Fibroblast of villous mesenchyme (primary cell): ENCODE measurements at regions not wholly inside any gene's neighbourhood (a gene's known extent, or its start where the extent isn't known, plus 50 kb on each side); places are given as distances from the start of the nearest gene placed in this dataset.
A peak's percentile ranks its signal among the peaks of the same experiment; 100 is the strongest.

Source experiments
- DNase-seq: peaks from one replicate; pipeline ENCODE4 v3.0.0-alpha.2; 2010; ENCODE audit warnings: low read depth
- H3K4me3 ChIP-seq: 2 replicates; pipeline ENCODE4 v1.5.1; 2011; ENCODE audit warnings: low read depth, mild to moderate bottlenecking, low read length
- CTCF ChIP-seq: IDR thresholded peaks from 2 replicates; pipeline ENCODE4 v1.5.1; 2012; ENCODE audit warnings: low read depth, mild to moderate bottlenecking, low read length; ENCODE audit not compliant: insufficient read depth

DNA sequence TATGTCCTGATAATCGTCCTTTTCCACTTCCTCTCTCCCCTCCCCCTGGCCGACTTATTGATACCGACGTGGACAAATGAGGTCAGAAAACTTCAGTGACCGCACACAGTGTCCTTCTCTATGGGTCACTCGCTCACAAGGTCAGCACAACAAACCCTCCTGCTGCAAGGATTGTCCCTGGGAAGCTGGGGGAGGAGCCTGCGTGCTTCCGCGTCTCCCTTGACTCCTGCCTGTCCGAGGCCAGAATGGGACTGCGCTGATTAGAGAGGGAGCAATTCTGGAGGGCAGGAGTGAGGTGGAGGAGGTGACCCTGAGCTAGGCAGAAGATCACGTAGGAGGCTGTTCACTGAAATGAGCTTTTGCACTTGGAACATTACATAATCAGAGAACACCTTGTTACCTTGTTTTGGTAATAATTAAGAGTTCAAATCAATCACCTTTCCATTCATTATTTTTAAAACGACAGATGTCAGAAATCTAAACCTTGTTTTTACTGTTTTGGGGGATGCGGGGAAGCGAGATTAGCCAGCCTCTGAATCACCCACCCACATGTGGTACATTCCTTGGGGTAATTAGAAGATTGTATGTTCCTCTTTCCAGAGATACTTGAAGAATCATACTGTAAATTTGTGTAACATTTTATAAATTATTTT lies 70.6 kb downstream of the CTAGE1 start:
- no peak for TF ChIP-seq CTCF
- peak; percentile 56 for DNase-seq
- H3K4me3 ChIP-seq, result peak overlapping the region; percentile 3

DNA sequence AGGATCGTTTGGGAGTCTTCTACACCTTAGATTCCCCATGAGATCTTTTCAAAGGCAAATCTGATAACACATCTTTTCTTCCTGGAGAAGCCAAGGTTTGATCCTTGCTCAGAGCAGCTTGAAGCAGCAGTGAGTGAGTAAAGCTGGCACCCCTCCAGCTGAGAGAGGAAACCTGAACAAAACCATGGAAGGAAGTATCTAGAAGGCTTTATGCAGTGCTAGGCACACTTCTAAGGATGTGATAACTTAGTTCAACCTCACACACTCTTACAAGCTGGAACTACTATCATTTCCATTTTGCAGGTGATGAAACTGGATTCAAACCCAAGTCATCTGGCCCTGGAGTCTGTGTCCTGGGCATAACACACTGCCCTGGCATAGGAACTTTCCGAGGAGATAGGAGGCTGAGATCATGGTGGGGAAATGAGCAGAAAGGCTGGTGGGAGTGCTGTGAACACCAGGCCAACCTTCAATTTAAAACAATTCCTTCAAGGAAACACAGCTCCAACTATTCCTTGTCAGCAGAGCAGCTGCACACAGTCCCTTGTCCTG lies 71.2 kb downstream of the CTAGE1 start:
- peak; percentile 58 for DNase-seq
- TF ChIP-seq CTCF, result no peak
- H3K4me3 ChIP-seq, result no peak overlapping the region

DNA sequence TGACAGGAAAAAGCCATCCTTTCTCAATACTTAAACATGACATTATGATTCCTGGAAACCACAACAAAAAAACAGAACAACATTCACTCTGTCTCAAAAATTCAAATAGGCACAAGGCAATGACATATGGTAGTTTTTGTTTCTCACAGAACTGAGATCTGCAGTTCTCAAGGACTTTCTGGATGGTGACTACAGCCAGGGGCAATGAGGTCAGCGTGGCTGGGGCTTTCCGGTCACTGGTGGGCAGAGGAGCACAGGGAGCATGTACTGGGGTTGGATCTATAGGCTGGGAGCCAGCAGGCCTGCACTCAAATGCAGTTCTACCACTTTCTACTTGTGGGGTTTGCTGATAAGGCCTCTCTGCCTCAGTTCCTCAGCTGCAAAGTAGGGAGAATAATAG lies 72.0 kb downstream of the CTAGE1 start:
- peak; percentile 48 for DNase-seq

GRCh38 chr18:22344908-22345670 lies 72.6 kb downstream of the CTAGE1 start:
- no peak for TF ChIP-seq CTCF
- DNase-seq, result no peak
- H3K4me3 ChIP-seq, result no peak overlapping the region

More for the DNA sequence above, 72.0 kb downstream of the CTAGE1 start:
- no peak overlapping the region for H3K4me3 ChIP-seq
- TF ChIP-seq CTCF, result no peak

- no peak for DNase-seq
- no peak for TF ChIP-seq CTCF
- no peak overlapping the region for H3K4me3 ChIP-seq
These were observed 73.3 kb downstream of the CTAGE1 start for GRCh38 chr18:22344445-22344844.

DNA sequence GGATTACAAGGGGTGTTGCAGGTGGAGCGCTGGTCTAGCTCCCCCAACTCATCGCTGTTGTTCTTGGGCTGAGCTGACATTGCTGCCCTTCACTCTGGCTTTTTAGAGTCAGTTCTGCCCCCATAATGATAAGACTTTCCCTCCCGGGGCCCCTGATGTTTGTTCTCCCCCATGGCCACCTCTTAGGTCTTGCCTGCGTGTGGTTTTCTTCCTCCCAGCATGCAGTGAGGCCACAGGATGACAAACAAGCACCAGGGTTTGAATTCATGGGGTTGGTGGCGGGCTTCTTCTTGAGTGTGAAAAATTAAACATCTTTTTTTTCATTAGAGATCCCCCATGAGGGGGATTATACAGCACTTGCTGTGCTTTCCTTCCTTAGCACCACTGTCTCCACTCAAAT lies 74.1 kb downstream of the CTAGE1 start:
- no peak for TF ChIP-seq CTCF
- no peak overlapping the region for H3K4me3 ChIP-seq
- DNase-seq, result no peak

- DNase-seq, result peak; percentile 53
These were observed 75.1 kb downstream of the CTAGE1 start for GRCh38 chr18:22342625-22343024.

More at GRCh38 chr18:22342625-22343024, 75.1 kb downstream of the CTAGE1 start:
- TF ChIP-seq CTCF, result no peak
- no peak overlapping the region for H3K4me3 ChIP-seq
